ENCODE measurements at regions not wholly inside any gene's neighbourhood (a gene's known extent, or its start where the extent isn't known, plus 50 kb on each side); places are given as distances from the start of the nearest gene placed in this dataset.
"Not testable (repeated sequence)": the region's sequence is repeated elsewhere in the genome, so short reads cannot be mapped to it uniquely, and the experiment has no call there.

- Histone ChIP-seq H3K36me3 (replicated peaks; ENCODE audit: control insufficient read depth, insufficient read depth, low read length) (no peaks in the 10 kb centered on the region), H3K27me3 (ENCODE audit: control insufficient read depth, insufficient read depth, low read length) (no peaks in the 10 kb centered on the region), H3K4me3 (ENCODE audit: insufficient read depth, low read depth, low read length) (no peak overlapping the region)
- DNase-seq, result no peak
Observed at GRCh38 chr6:91976797-91977196, 1389.9 kb upstream of the MAP3K7 start.

DNA sequence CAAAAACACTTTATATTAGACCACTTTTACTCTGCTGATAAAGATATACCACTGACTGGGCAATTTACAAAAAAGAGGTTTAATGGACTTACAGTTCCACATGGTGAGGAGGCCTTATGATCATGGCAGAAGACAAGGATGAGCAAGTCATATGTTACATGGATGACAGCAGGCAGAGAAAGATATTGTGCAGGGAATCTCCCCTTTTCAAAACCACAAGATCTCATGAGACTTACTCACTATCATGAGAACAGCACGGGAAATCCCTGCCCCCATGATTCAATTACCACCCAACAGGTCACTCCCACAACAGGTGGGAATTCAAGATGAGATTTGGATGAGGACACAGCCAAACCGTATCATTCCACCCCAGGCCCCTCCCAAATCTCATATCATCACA lies 1383.8 kb upstream of the MAP3K7 start:
- no peak for DNase-seq
- H3K4me3 ChIP-seq (ENCODE audit: insufficient read depth, low read depth, low read length), result no peak overlapping the region
- no peaks in the 10 kb centered on the region for H3K27me3 ChIP-seq (ENCODE audit: control insufficient read depth, insufficient read depth, low read length)
- no peaks in the 10 kb centered on the region for H3K36me3 ChIP-seq (replicated peaks; ENCODE audit: control insufficient read depth, insufficient read depth, low read length)

GRCh38 chr6:91965872-91966271 lies 1379.0 kb upstream of the MAP3K7 start:
- Histone ChIP-seq H3K36me3 (replicated peaks; ENCODE audit: control insufficient read depth, insufficient read depth, low read length) (no peaks in the 10 kb centered on the region), H3K27me3 (ENCODE audit: control insufficient read depth, insufficient read depth, low read length) (no peaks in the 10 kb centered on the region), H3K4me3 (ENCODE audit: insufficient read depth, low read depth, low read length) (no peak overlapping the region)
- DNase-seq, result no peak

DNA sequence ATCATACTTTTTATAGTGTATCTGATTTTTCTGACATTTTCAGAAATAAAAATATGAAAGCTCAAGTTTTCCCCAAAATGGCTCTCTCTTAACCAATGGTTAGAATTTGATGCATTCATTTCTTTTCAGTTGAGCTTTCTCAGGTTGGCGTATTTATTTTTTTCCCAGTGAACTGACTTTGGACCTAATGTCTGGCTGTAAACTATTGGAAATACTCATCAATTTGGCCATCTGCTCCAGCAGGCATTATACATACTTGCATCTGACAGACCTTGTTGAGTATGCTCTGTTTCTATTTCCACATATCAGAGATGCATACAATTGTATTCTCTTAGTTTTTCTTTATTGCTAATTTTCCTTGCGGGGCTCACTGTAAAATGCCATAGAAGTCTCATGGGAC lies 1374.8 kb upstream of the MAP3K7 start:
- no peaks in the 10 kb centered on the region for H3K27me3 ChIP-seq (ENCODE audit: control insufficient read depth, insufficient read depth, low read length)
- H3K4me3 ChIP-seq (ENCODE audit: insufficient read depth, low read depth, low read length), result no peak overlapping the region
- no peaks in the 10 kb centered on the region for H3K36me3 ChIP-seq (replicated peaks; ENCODE audit: control insufficient read depth, insufficient read depth, low read length)
- no peak for DNase-seq

DNA sequence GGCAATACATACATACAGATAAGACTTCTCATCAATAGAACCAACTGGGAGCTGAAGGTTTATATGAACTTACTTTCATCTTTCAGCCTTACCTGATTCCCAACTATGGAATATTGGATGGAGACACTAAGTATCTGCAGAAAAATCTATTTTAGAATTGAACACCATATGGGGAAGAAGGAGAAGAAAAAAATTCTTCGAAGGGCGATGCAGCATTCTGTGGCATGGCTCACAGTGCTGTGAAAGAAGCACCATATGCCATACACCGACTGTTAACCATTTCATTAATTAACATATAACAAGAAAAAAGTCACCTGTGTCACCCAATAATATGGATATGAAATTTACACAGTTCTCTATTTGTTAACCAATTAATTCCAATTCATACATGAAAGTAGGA lies 1374.4 kb upstream of the MAP3K7 start:
- Histone ChIP-seq H3K36me3 (replicated peaks; ENCODE audit: control insufficient read depth, insufficient read depth, low read length) (no peaks in the 10 kb centered on the region), H3K27me3 (ENCODE audit: control insufficient read depth, insufficient read depth, low read length) (no peaks in the 10 kb centered on the region), H3K4me3 (ENCODE audit: insufficient read depth, low read depth, low read length) (no peak overlapping the region)
- DNase-seq, result no peak

GRCh38 chr6:91941838-91942237 lies 1355.0 kb upstream of the MAP3K7 start:
- Histone ChIP-seq H3K4me3 (ENCODE audit: insufficient read depth, low read depth, low read length) (no peak overlapping the region), H3K27me3 (ENCODE audit: control insufficient read depth, insufficient read depth, low read length) (no peaks in the 10 kb centered on the region), H3K36me3 (replicated peaks; ENCODE audit: control insufficient read depth, insufficient read depth, low read length) (no peaks in the 10 kb centered on the region)
- no peak for DNase-seq

- H3K36me3 ChIP-seq (replicated peaks; ENCODE audit: control insufficient read depth, insufficient read depth, low read length), result no peaks in the 10 kb centered on the region
Observed at GRCh38 chr6:91940801-91941200, 1353.9 kb upstream of the MAP3K7 start.

GRCh38 chr6:91926827-91927226 lies 1340.0 kb upstream of the MAP3K7 start:
- Histone ChIP-seq H3K36me3 (replicated peaks; ENCODE audit: control insufficient read depth, insufficient read depth, low read length) (no peaks in the 10 kb centered on the region), H3K4me3 (ENCODE audit: insufficient read depth, low read depth, low read length) (no peak overlapping the region), H3K27me3 (ENCODE audit: control insufficient read depth, insufficient read depth, low read length) (no peaks in the 10 kb centered on the region)
- no peak for DNase-seq

More at GRCh38 chr6:91940801-91941200, 1353.9 kb upstream of the MAP3K7 start:
- Histone ChIP-seq H3K27me3 (ENCODE audit: control insufficient read depth, insufficient read depth, low read length) (no peaks in the 10 kb centered on the region), H3K4me3 (ENCODE audit: insufficient read depth, low read depth, low read length) (no peak overlapping the region)
- no peak for DNase-seq

GRCh38 chr6:91926361-91926760 lies 1339.5 kb upstream of the MAP3K7 start:
- no peaks in the 10 kb centered on the region for H3K27me3 ChIP-seq (ENCODE audit: control insufficient read depth, insufficient read depth, low read length)
- H3K36me3 ChIP-seq (replicated peaks; ENCODE audit: control insufficient read depth, insufficient read depth, low read length), result no peaks in the 10 kb centered on the region
- DNase-seq, result no peak
- no peak overlapping the region for H3K4me3 ChIP-seq (ENCODE audit: insufficient read depth, low read depth, low read length)

DNA sequence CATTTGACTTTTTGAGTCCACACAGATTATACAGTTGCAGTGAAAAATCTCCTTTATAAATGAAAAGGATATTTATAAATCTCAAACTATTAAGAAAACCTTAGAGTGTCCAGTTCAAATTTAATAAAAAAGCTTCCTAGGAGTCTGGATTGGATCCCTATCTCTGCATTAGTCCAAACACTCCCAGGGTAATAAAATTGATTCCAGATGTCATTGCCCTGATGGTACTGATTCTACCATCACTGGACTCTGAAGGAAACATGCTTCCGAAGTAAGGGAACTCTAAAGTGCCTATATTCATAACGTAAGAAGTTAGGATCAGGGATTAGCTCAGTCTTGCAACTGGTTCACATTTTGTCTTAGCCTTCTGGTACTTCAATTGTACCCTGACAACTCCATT lies 1325.1 kb upstream of the MAP3K7 start:
- H3K36me3 ChIP-seq (replicated peaks; ENCODE audit: control insufficient read depth, insufficient read depth, low read length), result no peaks in the 10 kb centered on the region
- no peaks in the 10 kb centered on the region for H3K27me3 ChIP-seq (ENCODE audit: control insufficient read depth, insufficient read depth, low read length)
- no peak overlapping the region for H3K4me3 ChIP-seq (ENCODE audit: insufficient read depth, low read depth, low read length)
- no peak for DNase-seq

DNA sequence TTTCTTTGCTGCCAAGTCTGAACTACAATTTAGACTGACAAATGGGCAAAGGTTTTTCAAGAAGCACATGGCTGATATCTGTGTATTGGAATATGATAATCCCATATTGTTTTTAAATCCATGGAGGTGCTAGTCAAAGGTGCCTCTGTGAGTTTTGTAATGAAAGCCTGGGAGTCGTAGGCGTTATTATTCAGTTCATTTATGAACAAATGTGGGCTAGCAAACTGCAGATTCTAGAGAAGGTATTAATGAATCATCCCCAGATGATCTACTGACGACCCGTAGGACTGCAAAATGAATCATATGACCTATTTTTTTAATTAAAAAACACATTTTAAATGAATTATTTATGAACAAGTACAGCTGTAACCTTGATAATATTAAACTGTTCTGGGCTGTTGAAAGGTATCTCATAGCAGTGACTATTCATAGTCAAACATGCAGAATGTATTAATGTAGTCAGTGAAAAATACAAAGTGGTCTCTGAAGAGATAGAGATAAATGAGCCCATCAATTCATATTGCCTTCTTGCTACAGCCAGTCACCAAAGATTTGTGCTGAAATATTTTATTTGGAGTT lies 1317.8 kb upstream of the MAP3K7 start:
- no peaks in the 10 kb centered on the region for H3K36me3 ChIP-seq (replicated peaks; ENCODE audit: control insufficient read depth, insufficient read depth, low read length)
- DNase-seq, result no peak
- H3K4me3 ChIP-seq (ENCODE audit: insufficient read depth, low read depth, low read length), result no peak overlapping the region
- H3K27me3 ChIP-seq (ENCODE audit: control insufficient read depth, insufficient read depth, low read length), result no peaks in the 10 kb centered on the region

- Histone ChIP-seq H3K4me3 (ENCODE audit: insufficient read depth, low read depth, low read length) (no peak overlapping the region), H3K36me3 (replicated peaks; ENCODE audit: control insufficient read depth, insufficient read depth, low read length) (no peaks in the 10 kb centered on the region), H3K27me3 (ENCODE audit: control insufficient read depth, insufficient read depth, low read length) (no peaks in the 10 kb centered on the region)
- no peak for DNase-seq
Observed at GRCh38 chr6:91895599-91896285, 1308.9 kb upstream of the MAP3K7 start.

DNA sequence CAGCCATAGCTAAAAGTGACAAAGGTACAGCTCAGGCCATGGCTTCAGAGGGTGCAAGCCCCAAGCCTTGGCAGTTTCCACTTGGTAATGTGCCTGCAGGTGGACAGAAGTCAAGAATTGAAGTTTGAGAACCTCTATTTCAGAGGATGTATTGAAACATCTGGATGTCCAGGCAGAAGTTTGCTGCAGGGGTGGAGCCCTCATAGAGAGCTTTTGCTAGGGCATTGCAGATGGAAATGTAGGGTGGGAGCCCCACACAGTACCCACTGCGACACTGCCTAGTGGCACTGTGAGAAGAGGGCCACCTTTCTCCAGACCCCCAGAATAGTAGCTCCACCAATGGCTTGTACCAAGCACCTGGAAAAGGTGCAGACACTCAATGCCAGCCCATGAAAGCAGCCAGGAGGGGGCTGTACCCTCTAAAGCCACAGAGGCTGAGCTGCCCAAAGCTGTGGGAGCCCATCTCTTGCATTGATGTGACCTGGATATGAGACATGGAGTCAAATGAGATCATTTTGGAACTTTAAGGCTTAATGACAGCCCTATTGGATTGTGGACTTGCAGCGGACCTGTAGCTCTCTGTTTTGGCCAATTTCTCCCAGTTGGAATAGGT lies 1299.4 kb upstream of the MAP3K7 start:
- Histone ChIP-seq H3K36me3 (replicated peaks; ENCODE audit: control insufficient read depth, insufficient read depth, low read length) (no peaks in the 10 kb centered on the region), H3K27me3 (ENCODE audit: control insufficient read depth, insufficient read depth, low read length) (no peaks in the 10 kb centered on the region), H3K4me3 (ENCODE audit: insufficient read depth, low read depth, low read length) (no peak overlapping the region)
- DNase-seq, result no peak

GRCh38 chr6:91881791-91882190 lies 1294.9 kb upstream of the MAP3K7 start:
- H3K27me3 ChIP-seq (ENCODE audit: control insufficient read depth, insufficient read depth, low read length); DNase-seq; H3K4me3 ChIP-seq (ENCODE audit: insufficient read depth, low read depth, low read length); H3K36me3 ChIP-seq (replicated peaks; ENCODE audit: control insufficient read depth, insufficient read depth, low read length): not testable (repeated sequence)

DNA sequence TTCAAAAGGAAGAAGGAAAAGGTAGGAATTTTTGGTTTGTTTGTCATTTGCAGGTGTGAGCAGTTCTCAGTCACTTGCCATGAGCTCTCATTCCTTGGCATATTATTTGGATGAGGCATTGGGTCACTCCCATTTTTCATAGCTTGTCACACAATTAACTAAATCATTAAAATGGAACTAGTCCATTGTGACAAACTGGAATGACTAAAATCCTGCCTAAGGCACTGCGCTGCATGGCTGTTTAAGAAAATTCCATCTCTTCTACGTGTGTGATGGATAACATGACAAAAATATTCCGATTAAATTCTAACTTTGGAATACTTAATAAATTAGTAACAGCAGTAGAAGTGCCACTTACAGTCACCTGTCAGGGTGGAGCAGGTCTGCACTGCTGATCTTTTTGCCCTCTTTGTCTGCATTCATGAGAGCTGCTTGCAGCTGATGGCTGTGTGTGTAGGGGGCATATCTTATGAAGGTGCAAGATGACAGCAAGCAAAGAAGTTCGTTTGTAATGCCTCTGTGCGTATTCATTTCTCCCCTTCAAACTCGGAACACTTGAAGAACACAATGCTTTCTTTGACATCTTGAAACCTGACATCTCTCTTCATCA lies 1292.6 kb upstream of the MAP3K7 start:
- Histone ChIP-seq H3K36me3 (replicated peaks; ENCODE audit: control insufficient read depth, insufficient read depth, low read length) (no peaks in the 10 kb centered on the region), H3K4me3 (ENCODE audit: insufficient read depth, low read depth, low read length) (no peak overlapping the region), H3K27me3 (ENCODE audit: control insufficient read depth, insufficient read depth, low read length) (no peaks in the 10 kb centered on the region)
- DNase-seq, result no peak
